ENCODE measurements at regions not wholly inside any gene's neighbourhood (a gene's known extent, or its start where the extent isn't known, plus 50 kb on each side); places are given as distances from the start of the nearest gene placed in this dataset.

- no peak for TF ChIP-seq CTCF (IDR thresholded peaks at IDR 0.05 in 4 of 5, conservative IDR thresholded peaks at IDR 0.05 in 1 of 5)
- no peak for TF ChIP-seq POLR2A (IDR thresholded peaks at IDR 0.05)
- Histone ChIP-seq H3K27ac (peak overlapping the region; percentile 67 to 86 (median 76)), H3K27me3 (no peaks in the 10 kb centered on the region), H3K4me3 (no peak overlapping the region), H3K4me1 (peaks cover 23 to 44% of the 10 kb centered on the region in 2 donors), H3K36me3 (no peaks in the 10 kb centered on the region), H3K9me3 (no peaks in the 10 kb centered on the region)
- ATAC-seq (no peak), DNase-seq (no peak)
- in situ Hi-C loops (cut with MboI; ENCODE audit: low sequenced_read_pairs in 4 of 4): no loop called here
- intact Hi-C loops (cut with DNase I; ENCODE audit: low total_unique reads): loop anchor here (5.0 kb wide), 1 partner anchor 206 kb away; no protein-coding TSS in a partner anchor
Measured at GRCh38 chr2:238597638-238598528, 171.2 kb downstream of the ASB1 start.

GRCh38 chr2:238598802-238599530 lies 172.2 kb downstream of the ASB1 start:
- Histone ChIP-seq H3K9me3 (no peaks in the 10 kb centered on the region), H3K4me3 (no peak overlapping the region), H3K4me1 (peaks cover 23 to 46% of the 10 kb centered on the region in 2 donors), H3K27me3 (no peaks in the 10 kb centered on the region), H3K27ac (peak overlapping the region in 1 of 4 donors; percentile 86), H3K36me3 (no peaks in the 10 kb centered on the region)
- in situ Hi-C loops (cut with MboI; ENCODE audit: low sequenced_read_pairs in 4 of 4): no loop called here
- DNase-seq (no peak), ATAC-seq (no peak)
- intact Hi-C loops (cut with DNase I; ENCODE audit: low total_unique reads): loop anchor here (5.0 kb wide), 1 partner anchor 207 kb away; no protein-coding TSS in a partner anchor
- TF ChIP-seq POLR2A (IDR thresholded peaks at IDR 0.05) (no peak), CTCF (IDR thresholded peaks at IDR 0.05 in 4 of 5, conservative IDR thresholded peaks at IDR 0.05 in 1 of 5) (no peak)

GRCh38 chr2:238599549-238600505 lies 173.1 kb downstream of the ASB1 start:
- Histone ChIP-seq H3K4me1 (peaks cover 23 to 46% of the 10 kb centered on the region in 2 donors), H3K27me3 (no peaks in the 10 kb centered on the region), H3K27ac (no peak overlapping the region), H3K4me3 (no peak overlapping the region), H3K9me3 (no peaks in the 10 kb centered on the region), H3K36me3 (no peaks in the 10 kb centered on the region)
- ATAC-seq (no peak), DNase-seq (no peak)
- intact Hi-C loops (cut with DNase I; ENCODE audit: low total_unique reads): loop anchor here (5.0 kb wide), 2 partner anchors 143 to 208 kb away; no protein-coding TSS in a partner anchor
- TF ChIP-seq POLR2A (IDR thresholded peaks at IDR 0.05) (no peak), CTCF (IDR thresholded peaks at IDR 0.05 in 4 of 5, conservative IDR thresholded peaks at IDR 0.05 in 1 of 5) (no peak)
- in situ Hi-C loops (cut with MboI; ENCODE audit: low sequenced_read_pairs in 4 of 4): loop anchor here in 1 of 4 donors (25.0 kb wide), 1 partner anchor 238 kb away; no protein-coding TSS in a partner anchor
